GM23338 (cell line): ENCODE measurements at regions not wholly inside any gene's neighbourhood (a gene's known extent, or its start where the extent isn't known, plus 50 kb on each side); places are given as distances from the start of the nearest gene placed in this dataset.

Source experiments
- ATAC-seq: fragments of 200-7000 bp; cut with Tn5 transposase; 3 replicates; pipeline ENCODE4 v1.9.1; 2020
- DNase-seq: peaks from one replicate; pipeline ENCODE4 v3.0.0-alpha.2; 2015; ENCODE audit warnings: low spot score
- H2AFZ ChIP-seq: fragments of 200-600 bp; sonication (generic); 2 replicates; pipeline ENCODE4 v1.8.0; 2016; ENCODE audit warnings: antibody characterized with exemption, mild to moderate bottlenecking, moderate library complexity
- H3F3A ChIP-seq: fragments of 200-600 bp; sonication (generic); replicated peaks from 2 replicates; pipeline ENCODE4 v1.8.0; 2017; ENCODE audit warnings: antibody characterized with exemption, mixed run types, low read depth
- H3K27ac ChIP-seq: fragments of 200-600 bp; sonication (generic); 2 replicates; pipeline ENCODE4 v1.6.1; 2016; ENCODE audit warnings: low read depth
- H3K27me3 ChIP-seq: fragments of 200-600 bp; sonication (generic); 2 replicates; pipeline ENCODE4 v1.8.0; 2016; ENCODE audit warnings: mild to moderate bottlenecking, mixed run types, moderate library complexity; ENCODE audit not compliant: insufficient read depth
- H3K36me3 ChIP-seq: fragments of 200-600 bp; sonication (generic); 2 replicates; pipeline ENCODE4 v1.8.0; 2016; ENCODE audit warnings: mild to moderate bottlenecking; ENCODE audit not compliant: insufficient read depth
- H3K4me1 ChIP-seq: fragments of 200-600 bp; sonication (generic); 2 replicates; pipeline ENCODE4 v1.8.0; 2016; ENCODE audit warnings: mild to moderate bottlenecking, moderate library complexity; ENCODE audit not compliant: insufficient read depth
- H3K4me2 ChIP-seq: fragments of 200-600 bp; sonication (generic); 2 replicates; pipeline ENCODE4 v1.7.1; 2017; ENCODE audit warnings: mixed run types
- H3K4me3 ChIP-seq: fragments of 200-600 bp; sonication (generic); 2 replicates; pipeline ENCODE4 v1.6.1; 2016; ENCODE audit warnings: mixed run types
- H3K79me2 ChIP-seq: fragments of 200-600 bp; sonication (generic); replicated peaks from 2 replicates; pipeline ENCODE4 v1.8.0; 2017; ENCODE audit warnings: mild to moderate bottlenecking; ENCODE audit not compliant: insufficient read depth
- H3K9me2 ChIP-seq: fragments of 200-600 bp; sonication (generic); 2 replicates; pipeline ENCODE4 v1.8.0; 2017; ENCODE audit not compliant: insufficient read depth
- H4K20me1 ChIP-seq: fragments of 200-600 bp; sonication (generic); replicated peaks from 2 replicates; pipeline ENCODE4 v1.8.0; 2017; ENCODE audit warnings: mild to moderate bottlenecking; ENCODE audit not compliant: insufficient read depth
- H3K27ac Mint-ChIP-seq: 2 replicates; pipeline ENCODE4 v1.8.0; 2020; ENCODE audit warnings: inconsistent platforms, mild to moderate bottlenecking, moderate library complexity, mixed read lengths
- H3K27me3 Mint-ChIP-seq: 3 replicates; pipeline ENCODE4 v1.8.0; 2022; ENCODE audit warnings: low read depth, mild to moderate bottlenecking, moderate library complexity, mixed read lengths, inconsistent platforms; ENCODE audit not compliant: insufficient read depth, poor library complexity
- H3K36me3 Mint-ChIP-seq: 3 replicates; pipeline ENCODE4 v1.8.0; 2021; ENCODE audit warnings: low read depth, mild to moderate bottlenecking, inconsistent platforms, moderate library complexity, mixed read lengths
- H3K4me1 Mint-ChIP-seq: 3 replicates; pipeline ENCODE4 v1.8.0; 2020; ENCODE audit warnings: mild to moderate bottlenecking, inconsistent platforms, mixed read lengths
- H3K4me3 Mint-ChIP-seq: 3 replicates; pipeline ENCODE4 v1.8.0; 2021; ENCODE audit warnings: moderate library complexity, mild to moderate bottlenecking, inconsistent platforms, mixed read lengths
- H3K9me3 Mint-ChIP-seq: 3 replicates; pipeline ENCODE4 v1.8.0; 2020; ENCODE audit warnings: moderate library complexity, mild to moderate bottlenecking, inconsistent platforms, mixed read lengths
- CTCF ChIP-seq, 2 experiments: fragments of 200-600 bp in 1 of 2; sonication (generic) in 1 of 2; conservative IDR thresholded peaks; 2 replicates each; pipeline versions ENCODE4 v1.5.1 to v1.6.1; 2016 to 2017; ENCODE audit warnings: antibody characterized with exemption in 2 of 2, low read depth in 2 of 2, mild to moderate bottlenecking in 2 of 2, moderate library complexity in 1 of 2
- ETS1 ChIP-seq: IDR thresholded peaks from 2 replicates; pipeline ENCODE4 v1.6.1; 2016; ENCODE audit warnings: antibody characterized with exemption
- EZH2 ChIP-seq: fragments of 200-600 bp; sonication (generic); IDR thresholded peaks from one replicate; pipeline ENCODE4 v1.8.0; 2017; ENCODE audit warnings: antibody characterized with exemption, mild to moderate bottlenecking, low read depth; ENCODE audit not compliant: unreplicated experiment
- EZH2phosphoT487 ChIP-seq: fragments of 200-600 bp; sonication (generic); IDR thresholded peaks from one replicate; pipeline ENCODE4 v1.8.1; 2018; ENCODE audit warnings: antibody characterized with exemption; ENCODE audit not compliant: unreplicated experiment
- JUNB ChIP-seq: IDR thresholded peaks from one replicate; pipeline ENCODE4 v1.6.1; 2016; ENCODE audit warnings: antibody characterized with exemption; ENCODE audit not compliant: unreplicated experiment
- NANOG ChIP-seq: IDR thresholded peaks from 2 replicates; pipeline ENCODE4 v1.6.1; 2016; ENCODE audit warnings: antibody characterized with exemption, borderline replicate concordance
- POLR2AphosphoS5 ChIP-seq: IDR thresholded peaks from 2 replicates; pipeline ENCODE4 v1.6.1; 2016; ENCODE audit warnings: antibody characterized with exemption, low read depth
- ZNF114 ChIP-seq: fragments of 250-450 bp; sonication (Bioruptor Pico); IDR thresholded peaks from 2 replicates; pipeline ENCODE4 v1.5.0; 2020; ENCODE audit warnings: mild to moderate bottlenecking, moderate library complexity
- ZNF331 ChIP-seq: fragments of 250-450 bp; sonication (Bioruptor Pico); IDR thresholded peaks from 2 replicates; pipeline ENCODE4 v1.5.0; 2020; ENCODE audit warnings: low read depth, mild to moderate bottlenecking, moderate library complexity
- ZNF462 ChIP-seq: fragments of 250-450 bp; sonication (Bioruptor Pico); IDR thresholded peaks from 2 replicates; pipeline ENCODE4 v1.5.0; 2020; ENCODE audit warnings: mild to moderate bottlenecking, moderate library complexity

- Histone ChIP-seq H3K27me3 (no peaks in the 10 kb centered on the region), H2AFZ (no peak overlapping the region), H3K4me2 (no peak overlapping the region), H4K20me1 (no peaks in the 10 kb centered on the region), H3K4me1 (no peaks in the 10 kb centered on the region), H3K79me2 (no peaks in the 10 kb centered on the region), H3K36me3 (no peaks in the 10 kb centered on the region), H3F3A (no peaks in the 10 kb centered on the region), H3K4me3 (no peak overlapping the region), H3K9me2 (no peaks in the 10 kb centered on the region), H3K27ac (no peak overlapping the region)
- no peaks in the 10 kb centered on the region for H3K9me3 Mint-ChIP-seq
- DNase-seq: no peak
- H3K27ac Mint-ChIP-seq: no peak overlapping the region
- no peaks in the 10 kb centered on the region for H3K4me1 Mint-ChIP-seq
- no peak for ATAC-seq
- TF ChIP-seq EZH2phosphoT487 (no peak), CTCF (conservative IDR thresholded peaks at IDR 0.05; ENCODE audit: low read depth in 2 of 2) (no peak), NANOG (no peak)
- H3K36me3 Mint-ChIP-seq: no peaks in the 10 kb centered on the region
- no peaks in the 10 kb centered on the region for H3K27me3 Mint-ChIP-seq
- H3K4me3 Mint-ChIP-seq: no peak overlapping the region
These were observed 102.5 kb upstream of the CASK start for GRCh38 chrX:42025861-42026260.

- Histone ChIP-seq H3K4me3 (no peak overlapping the region), H3K9me2 (no peaks in the 10 kb centered on the region), H3K27me3 (no peaks in the 10 kb centered on the region), H3K79me2 (no peaks in the 10 kb centered on the region), H3K4me1 (no peaks in the 10 kb centered on the region), H3K36me3 (no peaks in the 10 kb centered on the region), H3K27ac (no peak overlapping the region), H3F3A (no peaks in the 10 kb centered on the region), H4K20me1 (no peaks in the 10 kb centered on the region), H2AFZ (no peak overlapping the region), H3K4me2 (no peak overlapping the region)
- no peak overlapping the region for H3K27ac Mint-ChIP-seq
- ATAC-seq: no peak
- no peaks in the 10 kb centered on the region for H3K36me3 Mint-ChIP-seq
- no peak for DNase-seq
- H3K9me3 Mint-ChIP-seq: no peaks in the 10 kb centered on the region
- no peaks in the 10 kb centered on the region for H3K4me1 Mint-ChIP-seq
- H3K4me3 Mint-ChIP-seq: no peak overlapping the region
- H3K27me3 Mint-ChIP-seq: no peaks in the 10 kb centered on the region
- no peak for TF ChIP-seq ZNF462 (CRISPR knock-in tag)
- no peak for TF ChIP-seq ZNF331 (CRISPR knock-in tag)
- no peak for TF ChIP-seq JUNB
- no peak for TF ChIP-seq CTCF (conservative IDR thresholded peaks at IDR 0.05; ENCODE audit: low read depth in 2 of 2)
- no peak for TF ChIP-seq EZH2
- TF ChIP-seq NANOG: no peak
- no peak for TF ChIP-seq POLR2AphosphoS5
- no peak for TF ChIP-seq ZNF114
- no peak for TF ChIP-seq ETS1
These were observed 99.8 kb upstream of the CASK start for GRCh38 chrX:42023122-42023521.
